Thyroid gland (tissue), 4 donors: ENCODE measurements at regions not wholly inside any gene's neighbourhood (a gene's known extent, or its start where the extent isn't known, plus 50 kb on each side); places are given as distances from the start of the nearest gene placed in this dataset.

Source experiments
- POLR2A ChIP-seq, 2 donors: fragments of 450-650 bp; IDR thresholded peaks; one replicate each; pipeline ENCODE4 v1.6.1; 2017; ENCODE audit warnings: antibody characterized with exemption in 2 of 2, mild to moderate bottlenecking in 2 of 2, moderate library complexity in 1 of 2
- TF ChIP-seq, protein P1 (sequence below), 6 experiments: fragments of 200-600 bp in 3 of 6; fragments of 450-650 bp in 3 of 6; sonication (generic) in 3 of 6; IDR thresholded peaks; one replicate each; pipeline ENCODE4 v1.5.1; 2016 to 2019; ENCODE audit warnings: antibody characterized with exemption in 6 of 6, mild to moderate bottlenecking in 2 of 6, inconsistent platforms in 1 of 6, moderate library complexity in 1 of 6

DNA sequence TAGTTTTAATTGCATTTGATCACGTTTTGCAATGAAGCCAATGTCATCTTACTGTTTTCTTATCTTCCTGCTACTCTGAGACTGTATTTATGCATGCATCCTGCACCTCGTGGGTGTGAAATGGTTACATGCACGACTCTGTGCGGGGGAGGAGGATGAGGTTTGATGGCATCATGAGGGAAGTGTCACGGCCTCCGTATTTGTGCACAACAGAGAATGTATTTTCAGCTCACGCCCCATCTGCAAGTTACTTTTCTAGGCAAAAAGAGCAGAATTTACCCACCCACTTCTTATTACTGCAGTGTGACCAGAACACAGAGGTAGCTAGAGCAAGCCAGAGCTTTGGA is 145.1 kb downstream of the TDRD15 start:
- TF ChIP-seq, protein P1, sequence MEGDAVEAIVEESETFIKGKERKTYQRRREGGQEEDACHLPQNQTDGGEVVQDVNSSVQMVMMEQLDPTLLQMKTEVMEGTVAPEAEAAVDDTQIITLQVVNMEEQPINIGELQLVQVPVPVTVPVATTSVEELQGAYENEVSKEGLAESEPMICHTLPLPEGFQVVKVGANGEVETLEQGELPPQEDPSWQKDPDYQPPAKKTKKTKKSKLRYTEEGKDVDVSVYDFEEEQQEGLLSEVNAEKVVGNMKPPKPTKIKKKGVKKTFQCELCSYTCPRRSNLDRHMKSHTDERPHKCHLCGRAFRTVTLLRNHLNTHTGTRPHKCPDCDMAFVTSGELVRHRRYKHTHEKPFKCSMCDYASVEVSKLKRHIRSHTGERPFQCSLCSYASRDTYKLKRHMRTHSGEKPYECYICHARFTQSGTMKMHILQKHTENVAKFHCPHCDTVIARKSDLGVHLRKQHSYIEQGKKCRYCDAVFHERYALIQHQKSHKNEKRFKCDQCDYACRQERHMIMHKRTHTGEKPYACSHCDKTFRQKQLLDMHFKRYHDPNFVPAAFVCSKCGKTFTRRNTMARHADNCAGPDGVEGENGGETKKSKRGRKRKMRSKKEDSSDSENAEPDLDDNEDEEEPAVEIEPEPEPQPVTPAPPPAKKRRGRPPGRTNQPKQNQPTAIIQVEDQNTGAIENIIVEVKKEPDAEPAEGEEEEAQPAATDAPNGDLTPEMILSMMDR (IDR thresholded peaks at IDR 0.05): no peak
- TF ChIP-seq POLR2A (IDR thresholded peaks at IDR 0.05): no peak
